ENCODE measurements at regions not wholly inside any gene's neighbourhood (a gene's known extent, or its start where the extent isn't known, plus 50 kb on each side); places are given as distances from the start of the nearest gene placed in this dataset.

GRCh38 chr12:39112064-39112463, 206.7 kb upstream of the CPNE8 start:
- no peak for TF ChIP-seq FOSL1 (IDR thresholded peaks at IDR 0.05; ENCODE audit: low read depth)
- no peak for TF ChIP-seq ZFX (IDR thresholded peaks at IDR 0.05)
- ChIA-PET CTCF (no interaction called here), POLR2A (no interaction called here), RAD21 (ENCODE audit: low non-redundant PET in 1 of 2, low total read pairs in 2 of 2, uncharacterized antibody in 2 of 2, unreplicated experiment in 2 of 2) (no interaction called here)
- Histone ChIP-seq H3K9ac (ENCODE audit: low read length) (no peak overlapping the region), H2AFZ (ENCODE audit: low read depth, low read length, poor library complexity, severe bottlenecking) (no peak overlapping the region), H3K79me2 (ENCODE audit: insufficient read depth, low read length) (no peaks in the 10 kb centered on the region), H3K27me3 (ENCODE audit: insufficient read depth, low read length) (no peaks in the 10 kb centered on the region), H3K36me3 (ENCODE audit: control insufficient read depth in 1 of 2, insufficient read depth in 2 of 2, low read length in 2 of 2) (no peaks in the 10 kb centered on the region), H3K4me2 (ENCODE audit: low read length) (no peak overlapping the region), H3K4me1 (ENCODE audit: control insufficient read depth in 1 of 2, insufficient read depth in 2 of 2, low read length in 2 of 2) (no peaks in the 10 kb centered on the region), H3K9me2 (ENCODE audit: insufficient read depth) (no peaks in the 10 kb centered on the region), H4K20me1 (ENCODE audit: insufficient read depth) (no peaks in the 10 kb centered on the region), H3K4me3 (replicated peaks in 1 of 2; ENCODE audit: low read depth in 1 of 2, low read length in 2 of 2) (no peak overlapping the region), H3K27ac (ENCODE audit: low read depth, low read length) (no peak overlapping the region), H3K9me3 (ENCODE audit: control insufficient read depth in 1 of 2, insufficient read depth in 1 of 2, low read depth in 1 of 2, low read length in 2 of 2) (no peaks in the 10 kb centered on the region)
- BruUV-seq (replicated peaks): no TSS peak
- ATAC-seq (no peak), DNase-seq (ENCODE audit: low read depth, low spot score) (no peak)
- intact Hi-C loops (cut with micrococcal nuclease): no loop called here

GRCh38 chr12:39105111-39105510, 199.7 kb upstream of the CPNE8 start:
- Histone ChIP-seq H2AFZ (ENCODE audit: low read depth, low read length, poor library complexity, severe bottlenecking) (no peak overlapping the region), H3K27ac (ENCODE audit: low read depth, low read length) (no peak overlapping the region), H3K4me2 (ENCODE audit: low read length) (no peak overlapping the region), H3K9me2 (ENCODE audit: insufficient read depth) (no peaks in the 10 kb centered on the region), H3K79me2 (ENCODE audit: insufficient read depth, low read length) (no peaks in the 10 kb centered on the region), H3K4me3 (replicated peaks in 1 of 2; ENCODE audit: low read depth in 1 of 2, low read length in 2 of 2) (no peak overlapping the region), H3K9ac (ENCODE audit: low read length) (no peak overlapping the region), H3K36me3 (ENCODE audit: control insufficient read depth in 1 of 2, insufficient read depth in 2 of 2, low read length in 2 of 2) (no peaks in the 10 kb centered on the region), H3K9me3 (ENCODE audit: control insufficient read depth in 1 of 2, insufficient read depth in 1 of 2, low read depth in 1 of 2, low read length in 2 of 2) (no peaks in the 10 kb centered on the region), H3K27me3 (ENCODE audit: insufficient read depth, low read length) (no peaks in the 10 kb centered on the region), H3K4me1 (ENCODE audit: control insufficient read depth in 1 of 2, insufficient read depth in 2 of 2, low read length in 2 of 2) (no peaks in the 10 kb centered on the region), H4K20me1 (ENCODE audit: insufficient read depth) (no peaks in the 10 kb centered on the region)
- ATAC-seq (no peak), DNase-seq (ENCODE audit: low read depth, low spot score) (no peak)
- ChIA-PET CTCF (interaction anchor here (1.1 kb wide), 1 partner anchor 184 kb away, joined by 3 read pairs; no protein-coding TSS in a partner anchor), POLR2A (no interaction called here), RAD21 (ENCODE audit: low non-redundant PET in 1 of 2, low total read pairs in 2 of 2, uncharacterized antibody in 2 of 2, unreplicated experiment in 2 of 2) (interaction anchor here in 1 of 2 experiments (0.6 kb wide), 1 partner anchor 169 kb away, joined by 3 read pairs; no protein-coding TSS in a partner anchor)
- intact Hi-C loops (cut with micrococcal nuclease): no loop called here
- BruUV-seq (replicated peaks): no TSS peak
- TF ChIP-seq CTCF (IDR thresholded peaks at IDR 0.05 in 2 of 3, conservative IDR thresholded peaks at IDR 0.05 in 1 of 3; ENCODE audit: borderline replicate concordance in 1 of 3, insufficient read depth in 1 of 3, low read depth in 2 of 3, low read length in 2 of 3) (no peak), RAD21 (IDR thresholded peaks at IDR 0.05; ENCODE audit: low read depth) (no peak), JUND (IDR thresholded peaks at IDR 0.05) (no peak), ATF3 (IDR thresholded peaks at IDR 0.05) (no peak), CEBPB (IDR thresholded peaks at IDR 0.05; ENCODE audit: low read depth) (no peak), REST (IDR thresholded peaks at IDR 0.05; ENCODE audit: low read depth) (no peak), POLR2A (IDR thresholded peaks at IDR 0.05; ENCODE audit: borderline replicate concordance, extremely low read depth, insufficient read depth, insufficient read length) (no peak), ZBTB33 (IDR thresholded peaks at IDR 0.05; ENCODE audit: extremely low read depth, insufficient replicate concordance, low read length) (no peak), EZH2 (IDR thresholded peaks at IDR 0.05) (no peak), POLR2AphosphoS5 (IDR thresholded peaks at IDR 0.05; ENCODE audit: low read depth, low read length) (no peak), ELF1 (IDR thresholded peaks at IDR 0.05; ENCODE audit: borderline replicate concordance, low read depth) (no peak), SP1 (IDR thresholded peaks at IDR 0.05; ENCODE audit: low read depth) (no peak), ZFX (IDR thresholded peaks at IDR 0.05) (no peak)
